Limb (tissue), 2 donors: ENCODE measurements at regions not wholly inside any gene's neighbourhood (a gene's known extent, or its start where the extent isn't known, plus 50 kb on each side); places are given as distances from the start of the nearest gene placed in this dataset.
A peak's percentile ranks its signal among the peaks of the same experiment; 100 is the strongest.
"Not testable (repeated sequence)": the region's sequence is repeated elsewhere in the genome, so short reads cannot be mapped to it uniquely, and the experiment has no call there.

Source experiments
- DNase-seq, 2 donors: peaks; one replicate each; pipeline ENCODE4 v3.0.0-alpha.2; 2016; ENCODE audit errors: extremely low spot score in 2 of 2

- no peak for DNase-seq
Observed at GRCh38 chr10:28188526-28188925, 114.3 kb downstream of the MPP7 start.

- DNase-seq, result no peak
Observed at GRCh38 chr10:28186887-28187578, 115.8 kb downstream of the MPP7 start.

DNA sequence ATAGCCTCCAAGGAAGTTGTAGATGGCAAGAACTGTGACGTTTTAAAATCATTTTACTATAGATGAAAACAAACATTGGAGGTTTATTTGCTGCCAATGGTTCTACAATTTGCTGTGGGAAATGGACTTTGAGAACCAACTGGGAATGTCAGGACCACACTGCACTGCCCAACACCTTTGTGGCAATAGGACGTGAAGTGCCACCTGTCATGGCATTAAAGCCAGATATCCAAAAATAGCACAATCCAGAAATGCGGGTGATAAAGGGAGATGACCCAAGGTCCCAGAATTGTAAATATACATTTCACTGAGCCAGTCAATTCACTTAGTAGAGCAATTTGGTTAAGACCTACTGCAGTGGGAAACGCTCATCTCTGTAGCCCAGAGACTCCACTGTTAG, 116.4 kb downstream of the MPP7 start:
- no peak for DNase-seq

DNA sequence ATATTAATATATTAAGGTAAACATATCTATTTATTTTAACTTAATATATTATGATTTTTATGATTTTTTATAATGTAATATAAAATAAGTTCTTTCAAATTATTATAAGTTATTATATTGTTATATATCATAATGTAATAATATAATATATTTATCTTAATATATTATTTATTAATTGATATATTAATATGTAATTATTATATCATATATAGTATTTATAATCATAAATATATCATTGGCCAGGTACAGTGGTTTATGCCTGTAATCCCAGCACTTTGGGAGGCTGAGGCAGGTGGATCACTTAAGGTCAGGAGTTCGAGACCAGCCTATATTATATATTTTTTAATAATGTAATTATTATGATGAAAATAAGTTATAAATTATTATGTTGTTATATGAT, 118.1 kb downstream of the MPP7 start:
- DNase-seq, result no peak

DNA sequence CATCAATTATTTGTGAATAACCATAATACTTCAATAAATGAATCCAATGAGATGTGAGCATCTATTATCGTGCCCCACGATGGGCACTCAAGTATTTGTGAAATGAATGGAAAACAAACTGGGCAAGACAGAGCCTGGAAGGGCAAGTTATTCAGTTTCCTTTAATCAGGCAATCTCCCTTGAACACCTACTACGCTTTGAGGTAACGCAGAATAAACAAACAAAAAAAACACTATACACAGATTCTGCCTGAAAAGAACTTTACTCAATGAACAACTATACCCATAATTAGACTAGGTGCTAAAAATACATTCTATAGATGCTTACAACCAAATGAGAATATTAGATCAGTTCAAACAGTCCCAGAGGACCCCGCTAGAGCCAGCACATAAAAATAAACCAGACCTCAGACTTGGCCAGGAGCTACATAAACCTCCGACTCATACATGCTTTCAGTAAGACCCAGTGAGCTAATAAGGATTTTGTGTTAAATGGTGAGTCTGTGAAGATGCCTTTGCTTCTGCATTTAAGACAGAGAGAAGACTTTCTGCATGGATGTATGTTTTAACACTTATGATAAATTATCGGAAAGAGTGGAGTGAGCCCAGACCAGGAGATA, 121.3 kb downstream of the MPP7 start:
- DNase-seq, result no peak

DNA sequence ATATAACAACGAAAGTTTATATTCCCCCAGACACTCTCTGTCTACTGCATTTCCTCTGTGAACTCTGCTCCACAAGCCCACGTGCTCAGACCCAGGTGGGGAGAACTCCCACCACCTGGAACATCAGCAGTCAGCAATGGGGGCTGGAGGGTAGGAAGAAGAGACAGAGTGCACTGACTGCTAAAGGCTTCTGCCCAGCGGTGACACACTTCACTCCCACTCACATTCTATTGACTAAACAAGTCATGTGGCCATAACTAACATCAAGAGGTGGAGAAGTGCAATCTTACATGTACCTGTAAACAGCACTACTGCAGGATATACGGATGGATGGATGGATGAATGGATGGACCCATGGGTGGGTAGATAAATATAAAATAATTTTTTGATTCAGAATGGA, 122.2 kb downstream of the MPP7 start:
- DNase-seq, result no peak

DNA sequence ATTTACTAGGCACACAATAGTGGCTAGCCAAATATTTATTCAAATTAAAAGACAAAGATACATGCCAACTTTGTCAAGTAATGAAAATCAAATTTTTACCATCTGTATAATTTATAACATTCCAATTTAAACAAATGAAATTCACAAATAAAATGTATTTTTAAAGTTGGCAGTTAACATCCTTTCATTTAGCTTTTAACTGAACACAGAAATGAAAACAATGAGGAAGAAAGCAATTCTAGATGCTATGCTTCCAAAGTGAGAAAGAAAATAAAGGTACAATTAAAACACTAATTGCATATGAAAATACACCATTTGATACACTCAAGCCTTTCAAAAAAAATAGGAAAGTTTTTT, 123.1 kb downstream of the MPP7 start:
- no peak for DNase-seq

- peak in 1 of 2 donors; percentile 73 for DNase-seq
Observed at GRCh38 chr10:28179006-28179742, 123.7 kb downstream of the MPP7 start.

GRCh38 chr10:28177944-28178637, 124.8 kb downstream of the MPP7 start:
- no peak for DNase-seq

DNA sequence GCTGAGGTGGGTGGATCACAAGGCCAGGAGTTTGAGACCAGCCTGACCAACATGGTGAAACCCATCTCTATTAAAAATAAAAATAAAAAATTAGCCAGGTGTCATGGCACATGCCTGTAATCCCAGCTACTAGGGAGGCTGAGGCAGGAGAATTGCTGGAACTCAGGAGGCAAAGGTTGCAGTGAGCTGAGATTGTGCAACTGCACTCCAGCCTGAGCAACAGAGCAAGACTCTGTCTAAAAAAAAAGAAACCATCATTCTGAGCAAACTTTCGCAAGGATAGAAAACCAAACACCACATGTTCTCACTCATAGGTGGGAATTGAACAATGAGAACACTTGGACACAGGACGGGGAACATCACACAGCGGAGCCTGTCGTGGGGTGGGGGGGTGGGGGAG, 126.4 kb downstream of the MPP7 start:
- DNase-seq, result not testable (repeated sequence)

GRCh38 chr10:28172223-28172610, 130.6 kb downstream of the MPP7 start:
- DNase-seq, result no peak

DNA sequence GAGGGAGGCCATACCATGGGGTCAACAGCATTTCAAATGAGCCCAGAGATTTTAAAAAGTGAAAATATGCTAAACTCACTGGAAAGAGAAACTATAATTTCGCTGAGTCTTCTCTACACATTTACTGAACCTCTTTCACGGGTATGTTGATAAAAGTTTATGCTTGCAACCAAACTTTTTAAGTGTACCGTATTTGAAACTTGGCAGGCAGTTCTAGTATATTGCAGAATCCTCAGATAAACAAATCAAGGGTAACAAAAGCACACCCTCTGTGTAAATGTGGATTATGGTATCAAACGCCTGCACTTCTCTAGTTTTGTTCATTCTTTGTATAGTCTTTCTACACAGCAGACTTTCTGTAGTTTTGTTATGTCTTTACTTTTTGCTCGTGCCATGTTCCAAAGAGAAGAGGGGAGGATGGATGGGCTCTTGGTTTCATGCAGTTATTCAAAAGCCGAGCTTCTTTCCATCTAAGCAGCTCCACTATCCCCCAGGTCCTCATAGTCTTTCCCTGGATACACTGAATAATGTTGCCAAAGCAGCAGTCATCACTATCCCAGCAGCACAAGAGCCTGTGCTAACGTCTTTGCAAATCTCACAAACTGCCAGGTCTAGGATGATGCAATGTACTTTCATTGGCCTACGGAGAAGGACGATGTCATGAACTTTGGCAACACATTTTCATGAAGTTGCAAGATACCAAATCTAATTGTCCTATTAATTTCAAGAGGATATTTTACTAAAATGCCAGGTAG, 131.2 kb downstream of the MPP7 start:
- peak in 1 of 2 donors; percentile 43 for DNase-seq

DNA sequence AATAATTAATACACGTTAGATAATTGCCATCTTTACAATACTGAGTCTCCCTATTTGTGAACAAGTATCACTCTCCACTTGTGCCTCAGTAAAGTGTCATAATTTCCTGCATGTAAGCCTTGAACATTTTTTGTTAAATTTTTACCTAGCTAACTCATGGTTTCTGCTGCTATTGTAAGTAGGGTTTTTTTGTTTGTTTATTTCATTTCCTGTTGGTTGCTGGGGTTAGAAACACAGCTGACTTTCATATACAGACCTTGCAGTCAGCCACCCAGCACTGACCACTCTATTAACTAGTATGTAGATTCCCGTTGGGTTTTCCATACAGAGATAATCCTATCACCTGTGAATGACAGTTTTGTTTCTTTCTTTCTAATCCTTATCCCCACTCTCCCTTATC, 133.3 kb downstream of the MPP7 start:
- DNase-seq, result no peak

DNA sequence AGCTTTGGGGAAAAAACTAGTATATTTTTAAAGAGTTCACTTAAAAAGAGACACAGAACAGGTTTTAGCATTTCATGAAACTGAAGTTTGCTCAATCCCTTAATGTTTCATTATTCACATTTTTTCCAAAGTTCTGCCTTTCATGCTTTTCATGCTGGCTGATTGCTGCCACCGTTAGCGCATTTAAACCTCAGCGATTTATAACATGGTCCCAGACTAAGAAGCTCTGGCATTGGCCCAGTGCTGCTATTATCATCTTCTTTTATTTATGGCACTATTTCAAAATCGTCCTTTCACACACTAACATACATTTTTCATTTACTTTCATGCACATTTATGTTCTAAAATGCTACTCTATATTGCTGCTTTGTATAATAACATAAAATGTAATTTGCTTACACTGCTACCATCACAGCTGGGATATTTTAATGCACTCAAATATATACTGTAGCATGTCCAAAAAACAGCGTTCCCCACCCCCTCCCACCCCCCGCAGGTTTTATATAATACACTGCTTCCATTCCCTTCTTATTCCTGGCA, 141.9 kb downstream of the MPP7 start:
- DNase-seq, result no peak

GRCh38 chr10:28157379-28157778, 145.5 kb downstream of the MPP7 start:
- DNase-seq, result no peak

GRCh38 chr10:28155726-28156125, 147.1 kb downstream of the MPP7 start:
- no peak for DNase-seq

- no peak for DNase-seq
Observed at GRCh38 chr10:28151636-28152035, 151.2 kb downstream of the MPP7 start.

DNA sequence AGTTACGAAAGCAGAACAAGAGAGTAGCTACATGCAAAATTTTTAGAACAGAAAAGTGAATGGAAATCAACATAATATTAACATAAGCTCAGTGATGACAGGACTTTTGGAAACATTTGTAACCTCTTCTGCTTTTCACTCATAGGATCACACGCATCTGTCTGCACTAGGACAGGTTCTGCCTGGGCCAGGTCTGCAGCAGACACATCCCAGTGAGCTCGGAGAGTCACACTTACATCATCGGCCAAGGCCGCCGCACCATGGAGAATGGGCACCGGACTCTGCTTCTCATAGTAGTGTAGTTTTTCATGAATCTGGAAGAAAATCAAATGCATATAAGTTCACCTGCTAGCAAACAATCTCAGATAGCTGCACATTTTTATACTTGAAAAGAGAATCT, 150.9 kb upstream of the ODAD2 start:
- no peak for DNase-seq

GRCh38 chr10:28147706-28148105, 148.8 kb upstream of the ODAD2 start:
- no peak for DNase-seq

GRCh38 chr10:28139138-28139537, 140.3 kb upstream of the ODAD2 start:
- DNase-seq, result no peak
